ENCODE measurements at regions not wholly inside any gene's neighbourhood (a gene's known extent, or its start where the extent isn't known, plus 50 kb on each side); places are given as distances from the start of the nearest gene placed in this dataset.
"Not testable (repeated sequence)": the region's sequence is repeated elsewhere in the genome, so short reads cannot be mapped to it uniquely, and the experiment has no call there.

GRCh38 chr10:28894146-28894545 lies 216.8 kb downstream of the BAMBI start:
- POLR2A ChIA-PET (ENCODE audit: low non-redundant PET), result interaction anchor here (0.7 kb wide), 1 partner anchor 169 kb away, joined by 4 read pairs; no protein-coding TSS in a partner anchor
- CTCF ChIA-PET, result interaction anchor here (0.5 kb wide), 1 partner anchor 97 kb away, joined by 3 read pairs; no protein-coding TSS in a partner anchor
- no peak for DNase-seq (ENCODE audit: low spot score)
- no peak overlapping the region for H3K27ac ChIP-seq
- TF ChIP-seq CTCF (conservative IDR thresholded peaks at IDR 0.05; ENCODE audit: low read depth), result no peak

GRCh38 chr10:28895671-28896070 lies 218.3 kb downstream of the BAMBI start:
- POLR2A ChIA-PET (ENCODE audit: low non-redundant PET); DNase-seq (ENCODE audit: low spot score); H3K27ac ChIP-seq: not testable (repeated sequence)
- CTCF ChIA-PET, result interaction anchor here (1.2 kb wide), 1 partner anchor 9 kb away, joined by 4 read pairs; no protein-coding TSS in a partner anchor

- DNase-seq (ENCODE audit: low spot score); POLR2A ChIA-PET (ENCODE audit: low non-redundant PET); H3K27ac ChIP-seq: not testable (repeated sequence)
- CTCF ChIA-PET, result interaction anchor here (1.2 kb wide), 1 partner anchor 8 kb away, joined by 4 read pairs; no protein-coding TSS in a partner anchor
These were observed 219.6 kb downstream of the BAMBI start for GRCh38 chr10:28896791-28897409.

- ChIA-PET POLR2A (ENCODE audit: low non-redundant PET) (no interaction called here), CTCF (no interaction called here)
- DNase-seq (ENCODE audit: low spot score), result no peak
- H3K27ac ChIP-seq, result no peak overlapping the region
- no peak for TF ChIP-seq CTCF (conservative IDR thresholded peaks at IDR 0.05; ENCODE audit: low read depth)
These were observed 220.5 kb downstream of the BAMBI start for GRCh38 chr10:28897617-28898464.

- ChIA-PET POLR2A (ENCODE audit: low non-redundant PET) (no interaction called here), CTCF (no interaction called here)
- no peak for DNase-seq (ENCODE audit: low spot score)
- H3K27ac ChIP-seq, result no peak overlapping the region
- no peak for TF ChIP-seq CTCF (conservative IDR thresholded peaks at IDR 0.05; ENCODE audit: low read depth)
These were observed 224.9 kb downstream of the BAMBI start for GRCh38 chr10:28902215-28902614.

- no peak for DNase-seq (ENCODE audit: low spot score)
- ChIA-PET CTCF (no interaction called here), POLR2A (ENCODE audit: low non-redundant PET) (no interaction called here)
- H3K27ac ChIP-seq, result no peak overlapping the region
- no peak for TF ChIP-seq CTCF (conservative IDR thresholded peaks at IDR 0.05; ENCODE audit: low read depth)
These were observed 225.7 kb downstream of the BAMBI start for GRCh38 chr10:28903063-28903462.

- ChIA-PET CTCF (interaction anchor here (0.6 kb wide), 2 partner anchors 121 to 281 kb away, joined by 3 read pairs; no protein-coding TSS in a partner anchor), POLR2A (ENCODE audit: low non-redundant PET) (no interaction called here)
- DNase-seq (ENCODE audit: low spot score), result no peak
- no peak for TF ChIP-seq CTCF (conservative IDR thresholded peaks at IDR 0.05; ENCODE audit: low read depth)
- H3K27ac ChIP-seq, result no peak overlapping the region
These were observed 226.4 kb downstream of the BAMBI start for GRCh38 chr10:28903736-28904135.
